PC-3 (cell line): ENCODE measurements at regions not wholly inside any gene's neighbourhood (a gene's known extent, or its start where the extent isn't known, plus 50 kb on each side); places are given as distances from the start of the nearest gene placed in this dataset.

Experiments used
- ATAC-seq: fragments of 200-7000 bp; cut with Tn5 transposase; 2 replicates; pipeline ENCODE4 v1.9.1; 2020; ENCODE audit warnings: mild to moderate bottlenecking, moderate library complexity
- BruUV-seq: library from RNA; stranded (reverse); fragments of 400-500 nt; replicated peaks from 2 replicates; lab custom pipeline; 2021; lab: Mats Ljungman, UMichigan
- CTCF ChIA-PET: fragments of 300-600 bp; sonication (Branson Sonifier 250); formaldehyde crosslinking; loops from one replicate; lab custom pipeline; 2022; ENCODE audit warnings: antibody characterized with exemption; lab: Charles Lee
- POLR2A ChIA-PET: fragments of 300-600 bp; sonication (Branson Sonifier 250); formaldehyde crosslinking; loops from one replicate; lab custom pipeline; 2022; ENCODE audit warnings: antibody characterized with exemption; ENCODE audit not compliant: unreplicated experiment; lab: Charles Lee
- DNase-seq: peaks from one replicate; pipeline ENCODE4 v3.0.0-alpha.2; 2015
- H2AFZ ChIP-seq: fragments of 300-600 bp; sonication (generic); 2 replicates; pipeline ENCODE4 v1.6.0; 2016; ENCODE audit warnings: antibody characterized with exemption, low read length
- H3F3A ChIP-seq: fragments of 300-600 bp; sonication (generic); one replicate; pipeline ENCODE4 v1.6.0; 2017; ENCODE audit warnings: antibody characterized with exemption, low read length, control low read depth, mild to moderate bottlenecking; ENCODE audit not compliant: unreplicated experiment
- H3K27ac ChIP-seq: fragments of 300-600 bp; sonication (generic); 2 replicates; pipeline ENCODE4 v1.5.1; 2016; ENCODE audit warnings: mild to moderate bottlenecking, low read length
- H3K27me3 ChIP-seq: fragments of 300-600 bp; sonication (generic); 2 replicates; pipeline ENCODE4 v1.6.1; 2016; ENCODE audit warnings: low read length, mixed read lengths
- H3K36me3 ChIP-seq: fragments of 300-600 bp; sonication (generic); 2 replicates; pipeline ENCODE4 v1.6.1; 2016; ENCODE audit warnings: low read depth, mixed run types, low read length, mixed read lengths
- H3K4me1 ChIP-seq: fragments of 300-600 bp; sonication (generic); 2 replicates; pipeline ENCODE4 v1.5.1; 2016; ENCODE audit warnings: low read length; ENCODE audit not compliant: insufficient read depth
- H3K4me2 ChIP-seq: fragments of 300-600 bp; sonication (generic); 2 replicates; pipeline ENCODE4 v1.6.0; 2016; ENCODE audit warnings: low read length
- H3K4me3 ChIP-seq: fragments of 300-600 bp; sonication (generic); 2 replicates; pipeline ENCODE4 v1.5.1; 2016; ENCODE audit warnings: mild to moderate bottlenecking, low read length, mixed read lengths
- H3K79me2 ChIP-seq: fragments of 300-600 bp; sonication (generic); 2 replicates; pipeline ENCODE4 v1.6.1; 2017; ENCODE audit warnings: low read length, mixed read lengths
- H3K9ac ChIP-seq: fragments of 300-600 bp; sonication (generic); 2 replicates; pipeline ENCODE4 v1.6.0; 2016; ENCODE audit warnings: mild to moderate bottlenecking, low read length
- H3K9me2 ChIP-seq: fragments of 300-600 bp; sonication (generic); replicated peaks from 2 replicates; pipeline ENCODE4 v1.6.1; 2016; ENCODE audit warnings: mixed run types, low read length, mixed read lengths
- H3K9me3 ChIP-seq: fragments of 300-600 bp; sonication (generic); 2 replicates; pipeline ENCODE4 v1.6.1; 2016; ENCODE audit warnings: low read length, mixed read lengths
- H4K20me1 ChIP-seq: fragments of 300-600 bp; sonication (generic); 2 replicates; pipeline ENCODE4 v1.6.1; 2016; ENCODE audit warnings: low read length, mixed read lengths
- EZH2 ChIP-seq: fragments of 300-600 bp; sonication (generic); IDR thresholded peaks from one replicate; pipeline ENCODE4 v1.6.1; 2017; ENCODE audit warnings: antibody characterized with exemption, mild to moderate bottlenecking, low read length; ENCODE audit not compliant: unreplicated experiment
- EZH2phosphoT487 ChIP-seq: fragments of 300-600 bp; sonication (generic); IDR thresholded peaks from 2 replicates; pipeline ENCODE4 v1.6.1; 2018; ENCODE audit warnings: mild to moderate bottlenecking, antibody characterized with exemption, low read length, borderline replicate concordance
- intact Hi-C: fragments of 100-400 bp; cut with micrococcal nuclease; formaldehyde crosslinking; loops from 2 replicates; pipeline ENCODE4 v1.9.0; 2023
- TF ChIP-seq, protein P1 (sequence below): fragments of 300-600 bp; sonication (generic); conservative IDR thresholded peaks from 2 replicates; pipeline ENCODE4 v1.5.1; 2017; ENCODE audit warnings: antibody characterized with exemption, low read depth, mild to moderate bottlenecking, low read length

DNA sequence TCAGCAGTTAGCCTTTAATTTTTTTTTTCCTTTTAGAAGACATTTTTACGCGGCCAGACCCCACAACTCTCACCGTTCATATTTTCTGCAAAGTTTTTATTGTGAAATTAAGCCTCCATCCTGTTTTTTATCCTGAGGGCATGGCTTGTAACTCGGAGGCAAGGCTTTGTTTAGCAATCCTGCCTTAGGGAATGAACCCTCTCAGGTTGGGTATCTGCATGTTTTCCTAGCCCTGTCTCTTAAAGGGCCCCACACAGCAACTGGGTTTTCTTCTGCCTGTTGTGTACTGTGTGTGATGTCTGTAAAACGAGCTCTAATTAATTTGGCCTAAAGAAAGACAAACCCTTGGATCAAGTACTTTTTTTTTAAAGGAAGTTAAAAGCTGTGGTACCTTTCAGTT is 130.2 kb upstream of the COBL start:
- Histone ChIP-seq H3K27me3 (0 out of 2 replicates have a peak, but pooled peaks cover 5% of the 10 kb centered on the region), H3K36me3 (no peaks in the 10 kb centered on the region), H3K4me2 (no peak overlapping the region), H3K4me3 (no peak overlapping the region), H3K9ac (no peak overlapping the region), H3K9me3 (0 out of 2 replicates have a peak, but pooled peaks cover 3% of the 10 kb centered on the region), H3K4me1 (no peaks in the 10 kb centered on the region), H3K79me2 (no peaks in the 10 kb centered on the region), H3K9me2 (no peaks in the 10 kb centered on the region), H2AFZ (no peak overlapping the region), H3K27ac (no peak overlapping the region), H4K20me1 (no peaks in the 10 kb centered on the region), H3F3A (no peaks in the 10 kb centered on the region)
- TF ChIP-seq, protein P1, sequence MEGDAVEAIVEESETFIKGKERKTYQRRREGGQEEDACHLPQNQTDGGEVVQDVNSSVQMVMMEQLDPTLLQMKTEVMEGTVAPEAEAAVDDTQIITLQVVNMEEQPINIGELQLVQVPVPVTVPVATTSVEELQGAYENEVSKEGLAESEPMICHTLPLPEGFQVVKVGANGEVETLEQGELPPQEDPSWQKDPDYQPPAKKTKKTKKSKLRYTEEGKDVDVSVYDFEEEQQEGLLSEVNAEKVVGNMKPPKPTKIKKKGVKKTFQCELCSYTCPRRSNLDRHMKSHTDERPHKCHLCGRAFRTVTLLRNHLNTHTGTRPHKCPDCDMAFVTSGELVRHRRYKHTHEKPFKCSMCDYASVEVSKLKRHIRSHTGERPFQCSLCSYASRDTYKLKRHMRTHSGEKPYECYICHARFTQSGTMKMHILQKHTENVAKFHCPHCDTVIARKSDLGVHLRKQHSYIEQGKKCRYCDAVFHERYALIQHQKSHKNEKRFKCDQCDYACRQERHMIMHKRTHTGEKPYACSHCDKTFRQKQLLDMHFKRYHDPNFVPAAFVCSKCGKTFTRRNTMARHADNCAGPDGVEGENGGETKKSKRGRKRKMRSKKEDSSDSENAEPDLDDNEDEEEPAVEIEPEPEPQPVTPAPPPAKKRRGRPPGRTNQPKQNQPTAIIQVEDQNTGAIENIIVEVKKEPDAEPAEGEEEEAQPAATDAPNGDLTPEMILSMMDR = no peak
- no peak for TF ChIP-seq EZH2
- no peak for TF ChIP-seq EZH2phosphoT487
- intact Hi-C loops = no loop called here
- no peak for DNase-seq
- no peak for ATAC-seq
- POLR2A ChIA-PET = no interaction called here
- CTCF ChIA-PET = no interaction called here
- BruUV-seq = no TSS peak

DNA sequence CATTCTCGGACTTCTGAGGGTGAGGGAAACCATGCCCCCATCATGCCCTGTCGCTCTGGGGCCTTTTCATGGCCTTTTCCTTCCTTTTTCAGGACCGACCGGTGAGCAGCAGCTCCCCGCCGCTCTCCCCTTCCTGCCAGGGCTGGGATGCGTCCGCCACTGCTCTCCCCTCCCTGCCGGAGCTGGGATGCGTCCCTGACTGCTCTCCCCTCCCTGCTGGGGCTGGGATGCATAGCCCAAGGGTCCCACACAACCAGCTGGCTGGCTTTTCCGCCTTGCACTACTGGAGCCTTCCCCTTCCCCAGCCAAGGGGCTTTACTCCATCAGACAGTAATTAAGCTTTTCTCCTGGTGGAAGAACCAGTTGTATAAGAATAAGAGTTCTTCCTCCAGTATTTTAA is 129.7 kb upstream of the COBL start:
- ChIA-PET CTCF (no interaction called here), POLR2A (no interaction called here)
- intact Hi-C loops = no loop called here
- no peak overlapping the region for H3K27ac ChIP-seq
- ATAC-seq = no peak
- no peak for DNase-seq
- H3K27me3 ChIP-seq = 0 out of 2 replicates have a peak, but pooled peaks cover 2% of the 10 kb centered on the region
- no peak overlapping the region for H3K4me3 ChIP-seq
- no peaks in the 10 kb centered on the region for H3K4me1 ChIP-seq
- no TSS peak for BruUV-seq
- H3K9ac ChIP-seq = no peak overlapping the region
- no peaks in the 10 kb centered on the region for H4K20me1 ChIP-seq
- H2AFZ ChIP-seq = no peak overlapping the region
- no peaks in the 10 kb centered on the region for H3K79me2 ChIP-seq
- no peaks in the 10 kb centered on the region for H3F3A ChIP-seq
- H3K4me2 ChIP-seq = no peak overlapping the region
- H3K9me2 ChIP-seq = no peaks in the 10 kb centered on the region
- no peaks in the 10 kb centered on the region for H3K36me3 ChIP-seq
- no peak for TF ChIP-seq EZH2phosphoT487
- H3K9me3 ChIP-seq = 0 out of 2 replicates have a peak, but pooled peaks cover 3% of the 10 kb centered on the region

DNA sequence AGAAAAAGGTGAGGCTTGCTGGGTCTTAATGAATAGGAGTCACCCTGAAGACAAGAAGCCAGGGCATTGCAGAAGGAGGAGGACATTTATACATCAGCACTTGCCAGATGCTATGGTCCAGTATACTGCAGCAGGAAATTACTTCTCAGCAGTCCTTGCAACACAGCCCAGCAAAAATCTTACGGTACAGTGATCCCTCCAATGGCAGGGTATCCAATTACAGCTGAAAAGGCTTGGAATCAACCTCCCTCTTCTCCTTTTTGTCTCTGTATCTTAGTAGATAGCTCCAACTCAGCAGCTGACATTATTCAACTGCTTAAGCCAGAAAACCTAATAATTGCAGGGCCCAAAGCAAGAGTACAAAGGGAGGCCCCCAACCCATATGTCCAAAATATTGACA is 128.3 kb upstream of the COBL start:
- Histone ChIP-seq H2AFZ (no peak overlapping the region), H3K27me3 (0 out of 2 replicates have a peak, but pooled peaks cover 2% of the 10 kb centered on the region)
- POLR2A ChIA-PET = no interaction called here

More for the DNA sequence above, 128.3 kb upstream of the COBL start:
- no peak overlapping the region for H3K4me2 ChIP-seq
- no TSS peak for BruUV-seq
- 0 out of 2 replicates have a peak, but pooled peaks cover 3% of the 10 kb centered on the region for H3K9me3 ChIP-seq
- H4K20me1 ChIP-seq = no peaks in the 10 kb centered on the region
- no peaks in the 10 kb centered on the region for H3K36me3 ChIP-seq
- intact Hi-C loops = no loop called here
- CTCF ChIA-PET = no interaction called here
- H3K27ac ChIP-seq = no peak overlapping the region
- DNase-seq (no peak), ATAC-seq (no peak)
- TF ChIP-seq EZH2phosphoT487 = no peak
- no peak for TF ChIP-seq EZH2
- TF ChIP-seq, protein P1 = no peak
- no peaks in the 10 kb centered on the region for H3K9me2 ChIP-seq
- no peaks in the 10 kb centered on the region for H3F3A ChIP-seq
- no peaks in the 10 kb centered on the region for H3K79me2 ChIP-seq
- H3K9ac ChIP-seq = no peak overlapping the region
- H3K4me3 ChIP-seq = no peak overlapping the region
- no peaks in the 10 kb centered on the region for H3K4me1 ChIP-seq
